ENCODE measurements at regions not wholly inside any gene's neighbourhood (a gene's known extent, or its start where the extent isn't known, plus 50 kb on each side); places are given as distances from the start of the nearest gene placed in this dataset.

DNA sequence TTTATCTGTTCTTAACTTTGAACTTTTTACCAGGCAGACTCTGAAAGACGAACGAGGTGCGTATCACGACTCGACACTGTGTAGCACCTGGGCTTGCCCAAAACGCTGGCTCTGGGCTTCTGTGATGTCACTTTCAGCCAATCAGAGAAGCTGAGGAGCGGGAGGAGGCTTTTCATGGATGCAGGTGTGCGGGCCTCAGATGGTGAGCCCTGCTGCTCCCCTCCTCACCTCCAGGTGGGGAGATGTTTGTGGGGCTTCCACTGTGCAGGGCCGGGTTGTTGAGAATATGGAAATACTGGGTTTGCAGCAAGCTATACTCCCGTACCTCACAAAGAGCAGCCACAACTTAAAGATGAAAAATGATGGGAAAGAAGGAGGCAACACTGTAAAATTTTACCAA, 246.3 kb downstream of the IRX2 start:
- no peak overlapping the region for H3K27ac ChIP-seq
- H3K27me3 ChIP-seq = no peaks in the 10 kb centered on the region
- no peak overlapping the region for H3K4me3 ChIP-seq
- DNase-seq (ENCODE audit: low spot score) = no peak
- no peaks in the 10 kb centered on the region for H3K4me1 ChIP-seq
- TF ChIP-seq, protein P1, sequence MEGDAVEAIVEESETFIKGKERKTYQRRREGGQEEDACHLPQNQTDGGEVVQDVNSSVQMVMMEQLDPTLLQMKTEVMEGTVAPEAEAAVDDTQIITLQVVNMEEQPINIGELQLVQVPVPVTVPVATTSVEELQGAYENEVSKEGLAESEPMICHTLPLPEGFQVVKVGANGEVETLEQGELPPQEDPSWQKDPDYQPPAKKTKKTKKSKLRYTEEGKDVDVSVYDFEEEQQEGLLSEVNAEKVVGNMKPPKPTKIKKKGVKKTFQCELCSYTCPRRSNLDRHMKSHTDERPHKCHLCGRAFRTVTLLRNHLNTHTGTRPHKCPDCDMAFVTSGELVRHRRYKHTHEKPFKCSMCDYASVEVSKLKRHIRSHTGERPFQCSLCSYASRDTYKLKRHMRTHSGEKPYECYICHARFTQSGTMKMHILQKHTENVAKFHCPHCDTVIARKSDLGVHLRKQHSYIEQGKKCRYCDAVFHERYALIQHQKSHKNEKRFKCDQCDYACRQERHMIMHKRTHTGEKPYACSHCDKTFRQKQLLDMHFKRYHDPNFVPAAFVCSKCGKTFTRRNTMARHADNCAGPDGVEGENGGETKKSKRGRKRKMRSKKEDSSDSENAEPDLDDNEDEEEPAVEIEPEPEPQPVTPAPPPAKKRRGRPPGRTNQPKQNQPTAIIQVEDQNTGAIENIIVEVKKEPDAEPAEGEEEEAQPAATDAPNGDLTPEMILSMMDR (IDR thresholded peaks at IDR 0.05) = no peak
- peaks cover 0 to 5% of the 10 kb centered on the region in 2 donors for H3K9me3 ChIP-seq
- H3K36me3 ChIP-seq = no peaks in the 10 kb centered on the region

DNA sequence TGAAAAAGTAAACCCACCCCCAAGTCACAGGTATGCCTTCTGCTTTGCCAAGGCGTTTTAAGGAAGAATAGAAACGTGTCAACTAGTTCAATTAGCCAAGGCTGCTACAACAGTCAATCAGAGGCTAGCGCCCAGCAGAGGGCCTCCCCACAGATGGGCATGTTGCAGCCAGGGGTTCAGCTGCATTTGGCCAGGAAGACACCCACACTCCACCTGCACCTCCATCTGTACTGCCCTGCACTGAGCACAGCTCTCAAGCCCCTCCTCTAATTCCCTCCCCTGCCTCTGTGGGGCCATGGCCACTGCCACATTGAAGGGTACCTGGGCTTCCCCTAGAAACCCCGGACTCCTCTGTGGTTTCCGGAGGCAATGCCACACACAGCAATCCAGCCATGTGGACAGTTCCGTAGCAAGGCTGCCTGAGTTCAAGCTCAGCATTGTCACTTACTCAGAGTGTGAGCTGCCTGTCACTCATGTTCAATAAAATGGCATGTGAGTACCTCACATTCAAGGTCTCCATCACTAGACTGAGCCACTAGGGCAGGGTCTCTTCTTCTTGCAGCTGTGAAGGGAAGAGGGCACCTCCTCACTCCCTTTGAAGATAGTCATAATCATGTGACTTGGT, 248.4 kb downstream of the IRX2 start:
- Histone ChIP-seq H3K9me3 (peaks cover 0 to 12% of the 10 kb centered on the region in 2 donors), H3K4me1 (no peaks in the 10 kb centered on the region), H3K36me3 (no peaks in the 10 kb centered on the region), H3K27me3 (no peaks in the 10 kb centered on the region), H3K4me3 (no peak overlapping the region), H3K27ac (no peak overlapping the region)
- TF ChIP-seq, protein P1 (IDR thresholded peaks at IDR 0.05) = no peak
- DNase-seq (ENCODE audit: low spot score) = no peak

DNA sequence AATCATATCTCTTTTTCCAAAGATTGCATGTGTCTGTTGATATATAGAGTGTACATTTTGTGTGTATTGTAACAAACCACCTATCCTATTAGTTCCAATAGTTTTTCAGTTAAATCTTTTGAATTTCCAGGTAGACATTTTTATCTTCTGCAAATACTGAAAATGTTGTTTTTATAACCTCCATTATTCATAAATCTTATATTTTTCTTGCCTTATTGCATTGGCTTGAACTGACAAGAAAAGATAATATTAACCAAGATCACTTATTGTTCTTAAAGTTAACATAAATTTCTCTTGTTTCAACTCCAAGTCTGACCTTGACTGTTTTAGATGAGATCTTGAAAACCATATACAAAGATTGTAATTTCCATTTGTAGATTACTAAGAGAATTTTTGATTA, 251.6 kb downstream of the IRX2 start:
- Histone ChIP-seq H3K9me3 (peaks cover 0 to 12% of the 10 kb centered on the region in 2 donors), H3K4me1 (no peaks in the 10 kb centered on the region), H3K36me3 (no peaks in the 10 kb centered on the region), H3K27ac (no peak overlapping the region), H3K4me3 (no peak overlapping the region), H3K27me3 (no peaks in the 10 kb centered on the region)
- TF ChIP-seq, protein P1 (IDR thresholded peaks at IDR 0.05) = no peak
- no peak for DNase-seq (ENCODE audit: low spot score)

DNA sequence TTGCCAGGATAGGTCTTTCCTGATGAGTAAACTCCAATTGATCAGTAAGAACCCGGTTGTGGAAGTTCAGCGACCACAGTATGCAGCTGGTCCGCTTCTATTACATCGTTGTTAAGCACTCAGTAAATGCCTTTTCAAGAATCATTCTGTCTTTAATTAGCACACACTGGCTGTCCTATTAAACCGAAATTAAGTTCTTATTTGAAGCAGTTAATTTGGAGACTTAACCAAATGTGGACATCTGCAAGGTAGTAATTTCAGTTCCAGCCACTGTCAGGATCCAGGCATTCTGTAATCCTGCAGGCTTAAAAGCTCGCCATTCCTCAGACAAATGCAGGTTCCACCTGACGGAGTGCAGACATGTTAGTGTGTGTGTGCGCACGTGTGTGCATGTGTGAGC, 254.6 kb downstream of the IRX2 start:
- Histone ChIP-seq H3K27ac (no peak overlapping the region), H3K4me1 (no peaks in the 10 kb centered on the region), H3K4me3 (no peak overlapping the region), H3K9me3 (peaks cover 0 to 12% of the 10 kb centered on the region in 2 donors), H3K27me3 (no peaks in the 10 kb centered on the region), H3K36me3 (no peaks in the 10 kb centered on the region)
- DNase-seq (ENCODE audit: low spot score) = no peak
- TF ChIP-seq, protein P1 (IDR thresholded peaks at IDR 0.05) = no peak

DNA sequence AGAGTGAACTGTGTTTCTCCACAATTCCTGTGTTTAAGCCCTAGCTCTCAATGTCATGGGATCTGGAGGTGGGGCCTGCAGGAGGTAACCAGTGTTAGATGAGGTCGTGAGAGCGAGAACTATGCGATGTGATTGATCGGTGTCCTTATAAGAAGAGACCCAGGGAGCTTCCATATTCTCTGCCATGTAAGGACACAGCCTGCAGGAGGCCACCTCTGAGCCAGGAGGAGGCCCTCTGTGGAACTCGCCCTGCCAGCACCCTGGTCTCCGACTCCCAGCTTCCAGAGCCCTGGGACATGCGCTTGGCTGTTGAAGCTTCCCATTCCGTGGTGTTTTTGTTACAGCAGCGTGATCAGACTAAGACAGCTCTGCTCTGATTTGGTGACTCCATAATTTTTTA, 255.4 kb downstream of the IRX2 start:
- Histone ChIP-seq H3K27ac (no peak overlapping the region), H3K36me3 (no peaks in the 10 kb centered on the region), H3K27me3 (no peaks in the 10 kb centered on the region), H3K4me3 (no peak overlapping the region), H3K4me1 (no peaks in the 10 kb centered on the region), H3K9me3 (peaks cover 0 to 12% of the 10 kb centered on the region in 2 donors)
- TF ChIP-seq, protein P1 (IDR thresholded peaks at IDR 0.05) = no peak
- no peak for DNase-seq (ENCODE audit: low spot score)

DNA sequence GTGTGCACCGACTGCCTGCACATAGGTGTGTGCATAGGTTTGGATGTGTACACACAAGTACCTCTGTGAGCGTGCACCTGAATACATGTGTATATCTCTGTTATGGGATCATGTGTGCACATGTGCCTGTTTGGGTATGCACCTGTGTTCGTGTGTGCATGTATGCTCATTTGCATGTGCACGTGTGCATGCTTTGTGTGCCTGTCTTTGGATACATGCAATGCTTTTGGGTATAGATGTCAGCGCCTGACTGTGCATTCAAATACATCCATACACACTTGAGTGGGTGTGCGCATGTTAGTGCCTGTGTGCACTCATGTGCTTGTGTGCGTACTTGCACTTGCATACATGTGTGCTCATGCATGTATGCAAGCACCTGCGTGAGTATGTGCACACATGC, 258.1 kb downstream of the IRX2 start:
- TF ChIP-seq, protein P1 (IDR thresholded peaks at IDR 0.05) = no peak
- Histone ChIP-seq H3K36me3 (no peaks in the 10 kb centered on the region), H3K27me3 (no peaks in the 10 kb centered on the region), H3K4me3 (no peak overlapping the region), H3K9me3 (no peaks in the 10 kb centered on the region), H3K27ac (no peak overlapping the region), H3K4me1 (no peaks in the 10 kb centered on the region)
- DNase-seq (ENCODE audit: low spot score) = no peak
